NT2/D1 (cell line): ENCODE measurements at regions not wholly inside any gene's neighbourhood (a gene's known extent, or its start where the extent isn't known, plus 50 kb on each side); places are given as distances from the start of the nearest gene placed in this dataset.
A peak's percentile ranks its signal among the peaks of the same experiment; 100 is the strongest.

Source experiments
- DNase-seq: peaks from one replicate; pipeline ENCODE4 v3.0.0-alpha.2; 2011; ENCODE audit warnings: low read depth, low spot score
- H3K27me3 ChIP-seq: 2 replicates; pipeline ENCODE4 v1.6.0; 2011; ENCODE audit warnings: mild to moderate bottlenecking; ENCODE audit not compliant: insufficient read length, insufficient read depth
- H3K36me3 ChIP-seq: 2 replicates; pipeline ENCODE4 v1.6.1; 2011; ENCODE audit warnings: mild to moderate bottlenecking, low read length, mixed read lengths; ENCODE audit not compliant: insufficient read depth, insufficient read length
- H3K4me1 ChIP-seq: 2 replicates; pipeline ENCODE4 v1.5.1; 2011; ENCODE audit not compliant: insufficient read depth, insufficient read length
- H3K4me3 ChIP-seq: 2 replicates; pipeline ENCODE4 v1.5.1; 2011; ENCODE audit warnings: low read depth; ENCODE audit not compliant: insufficient read length
- H3K9ac ChIP-seq: 2 replicates; pipeline ENCODE4 v1.6.0; 2011; ENCODE audit warnings: low read depth; ENCODE audit not compliant: insufficient read length
- H3K9me3 ChIP-seq: 2 replicates; pipeline ENCODE4 v1.5.1; 2011; ENCODE audit warnings: mild to moderate bottlenecking, low read length; ENCODE audit not compliant: insufficient read depth
- SUZ12 ChIP-seq: IDR thresholded peaks from 2 replicates; pipeline ENCODE4 v1.6.1; 2011; ENCODE audit not compliant: insufficient read length, insufficient read depth; ENCODE audit errors: extremely low read depth
- YY1 ChIP-seq: IDR thresholded peaks from 2 replicates; pipeline ENCODE4 v1.6.1; 2011; ENCODE audit not compliant: insufficient read length, insufficient read depth
- ZNF274 ChIP-seq: IDR thresholded peaks from 2 replicates; pipeline ENCODE4 v1.6.1; 2011; ENCODE audit warnings: mild to moderate bottlenecking, low read depth, low read length

- Histone ChIP-seq H3K9me3 (no peaks in the 10 kb centered on the region), H3K9ac (no peak overlapping the region), H3K4me3 (no peak overlapping the region), H3K36me3 (no peaks in the 10 kb centered on the region), H3K4me1 (no peaks in the 10 kb centered on the region), H3K27me3 (no peaks in the 10 kb centered on the region)
- DNase-seq = no peak
- TF ChIP-seq ZNF274 = no peak
- TF ChIP-seq SUZ12 = no peak
- TF ChIP-seq YY1 = no peak
Observed at GRCh38 chr6:27061235-27061993, 186.1 kb upstream of the PRSS16 start.

GRCh38 chr6:27062755-27063154 lies 184.7 kb upstream of the PRSS16 start:
- H3K36me3 ChIP-seq = no peaks in the 10 kb centered on the region
- H3K9me3 ChIP-seq = no peaks in the 10 kb centered on the region
- no peaks in the 10 kb centered on the region for H3K4me1 ChIP-seq
- no peak for DNase-seq
- no peak overlapping the region for H3K4me3 ChIP-seq
- no peaks in the 10 kb centered on the region for H3K27me3 ChIP-seq
- TF ChIP-seq ZNF274 (no peak), SUZ12 (no peak), YY1 (no peak)
- H3K9ac ChIP-seq = no peak overlapping the region

DNA sequence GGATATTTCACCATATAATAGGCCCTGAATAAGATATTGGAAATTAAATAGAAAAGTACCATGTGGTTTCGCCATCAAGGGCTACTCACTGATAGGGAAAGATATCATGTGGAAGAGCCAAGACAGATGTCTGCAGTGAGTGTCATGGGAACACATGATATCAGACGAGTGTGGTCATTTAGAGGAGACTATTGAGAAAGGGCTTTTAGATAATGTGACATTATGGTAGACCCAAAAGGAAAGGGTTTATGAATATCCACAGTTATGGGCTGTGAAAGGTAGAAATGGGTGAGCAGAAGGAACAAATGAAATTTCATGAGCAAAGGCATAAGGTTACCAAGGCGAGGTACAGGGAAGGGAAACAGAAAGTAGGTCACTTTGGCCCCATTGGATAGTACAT lies 182.3 kb upstream of the PRSS16 start:
- Histone ChIP-seq H3K27me3 (no peaks in the 10 kb centered on the region), H3K4me3 (no peak overlapping the region), H3K36me3 (no peaks in the 10 kb centered on the region), H3K9me3 (no peaks in the 10 kb centered on the region), H3K9ac (no peak overlapping the region), H3K4me1 (no peaks in the 10 kb centered on the region)
- DNase-seq = no peak
- TF ChIP-seq YY1 (no peak), SUZ12 (no peak), ZNF274 (no peak)

DNA sequence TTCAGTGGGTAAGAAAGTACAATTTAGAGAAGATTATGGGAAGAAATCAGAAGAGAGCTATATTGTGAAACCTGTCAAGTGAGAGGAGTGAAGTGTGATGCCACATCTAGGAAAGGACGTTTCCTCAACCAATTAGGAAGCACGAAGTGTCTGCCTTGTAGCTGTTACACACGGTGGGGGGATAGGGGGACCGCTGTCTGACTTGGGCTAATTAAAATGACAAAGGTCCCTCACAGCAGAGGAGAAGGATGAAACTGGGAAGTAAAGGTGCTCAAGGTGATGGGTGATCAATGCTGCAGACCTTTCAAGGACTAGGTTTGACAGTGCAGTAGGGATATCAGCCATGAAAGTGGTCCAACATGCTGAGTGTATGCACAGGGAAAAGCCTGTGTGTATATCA lies 181.1 kb upstream of the PRSS16 start:
- TF ChIP-seq ZNF274 = no peak
- no peak for TF ChIP-seq SUZ12
- no peak for TF ChIP-seq YY1
- H3K9ac ChIP-seq = no peak overlapping the region
- no peaks in the 10 kb centered on the region for H3K4me1 ChIP-seq
- H3K36me3 ChIP-seq = no peaks in the 10 kb centered on the region
- no peak overlapping the region for H3K4me3 ChIP-seq
- peak; percentile 6 for DNase-seq
- H3K27me3 ChIP-seq = no peaks in the 10 kb centered on the region
- H3K9me3 ChIP-seq = no peaks in the 10 kb centered on the region

DNA sequence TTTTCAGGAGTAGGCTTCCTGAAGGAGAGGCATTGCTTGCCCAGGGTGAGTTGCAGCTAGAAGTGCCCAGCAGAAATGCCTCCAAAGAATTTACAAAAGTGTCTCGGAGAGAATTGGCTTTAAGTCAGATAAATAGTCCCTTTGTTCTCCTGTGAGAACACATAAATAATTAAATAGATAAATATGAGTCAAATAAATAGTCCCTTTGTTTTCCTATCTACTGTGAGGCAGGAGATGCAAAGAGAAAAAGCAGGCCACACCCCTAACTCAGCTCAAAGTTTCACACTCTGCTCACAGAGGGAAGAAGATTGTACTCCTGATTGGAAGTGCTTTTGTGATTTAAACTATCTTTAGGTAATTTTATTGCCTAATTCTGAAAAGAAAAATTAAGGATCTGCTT lies 180.7 kb upstream of the PRSS16 start:
- Histone ChIP-seq H3K27me3 (no peaks in the 10 kb centered on the region), H3K4me3 (no peak overlapping the region), H3K36me3 (no peaks in the 10 kb centered on the region), H3K4me1 (no peaks in the 10 kb centered on the region), H3K9me3 (no peaks in the 10 kb centered on the region), H3K9ac (no peak overlapping the region)
- no peak for TF ChIP-seq SUZ12
- no peak for TF ChIP-seq ZNF274
- no peak for TF ChIP-seq YY1
- no peak for DNase-seq

DNA sequence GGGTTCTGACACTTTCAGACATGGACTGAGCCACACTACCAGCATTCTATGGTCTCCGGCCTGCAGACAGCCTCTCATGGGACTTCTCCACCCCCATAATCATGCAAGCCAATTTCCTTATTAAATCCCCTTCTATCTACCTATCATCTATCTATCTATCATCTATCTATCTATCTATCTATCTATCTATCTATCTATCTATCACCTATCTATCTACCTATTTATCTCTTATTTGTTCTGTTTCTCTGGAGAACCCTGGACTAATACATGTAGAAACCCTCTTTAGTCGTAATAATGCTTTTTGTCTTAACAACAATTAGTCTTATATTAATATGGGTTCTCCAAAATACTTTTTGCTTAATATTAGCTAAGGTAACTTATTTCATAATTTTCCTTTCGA lies 174.1 kb upstream of the PRSS16 start:
- no peak overlapping the region for H3K4me3 ChIP-seq
- no peaks in the 10 kb centered on the region for H3K27me3 ChIP-seq
- H3K4me1 ChIP-seq = no peaks in the 10 kb centered on the region
- no peak overlapping the region for H3K9ac ChIP-seq
- no peaks in the 10 kb centered on the region for H3K9me3 ChIP-seq
- no peaks in the 10 kb centered on the region for H3K36me3 ChIP-seq
- DNase-seq = no peak
- TF ChIP-seq ZNF274 (no peak), YY1 (no peak), SUZ12 (no peak)

DNA sequence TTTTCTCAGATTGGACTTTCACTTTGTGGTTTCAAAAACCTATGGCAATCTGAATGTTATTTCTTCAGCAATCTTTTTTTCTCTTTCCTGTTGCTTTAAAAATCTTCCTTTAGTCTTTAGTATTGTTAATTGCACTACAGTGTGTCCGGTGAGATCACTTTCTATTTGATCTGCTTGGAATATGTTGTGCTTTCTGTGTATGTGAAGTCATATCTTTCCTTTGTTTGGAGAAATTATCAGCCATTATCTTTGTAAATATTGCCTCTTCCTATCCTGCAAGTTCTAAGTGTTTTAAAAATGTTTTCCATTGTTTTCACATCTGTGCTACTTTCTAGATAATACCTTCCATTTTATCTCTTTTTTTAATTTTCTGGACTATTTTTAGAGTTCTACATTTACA lies 171.4 kb upstream of the PRSS16 start:
- Histone ChIP-seq H3K27me3 (no peaks in the 10 kb centered on the region), H3K36me3 (no peaks in the 10 kb centered on the region), H3K9me3 (no peaks in the 10 kb centered on the region), H3K9ac (no peak overlapping the region), H3K4me3 (no peak overlapping the region), H3K4me1 (no peaks in the 10 kb centered on the region)
- no peak for DNase-seq
- TF ChIP-seq ZNF274 (no peak), SUZ12 (no peak), YY1 (no peak)

- Histone ChIP-seq H3K9ac (no peak overlapping the region), H3K4me1 (no peaks in the 10 kb centered on the region), H3K27me3 (no peaks in the 10 kb centered on the region), H3K9me3 (no peaks in the 10 kb centered on the region), H3K4me3 (peak overlapping the region; percentile 44), H3K36me3 (no peaks in the 10 kb centered on the region)
- DNase-seq = peak; percentile 15
- no peak for TF ChIP-seq ZNF274
Observed at GRCh38 chr6:27078734-27079357, 168.7 kb upstream of the PRSS16 start.
